IPS-NIHi7 (cell line): ENCODE measurements at regions not wholly inside any gene's neighbourhood (a gene's known extent, or its start where the extent isn't known, plus 50 kb on each side); places are given as distances from the start of the nearest gene placed in this dataset.

Source experiments
- DNase-seq: peaks from one replicate; pipeline ENCODE4 v3.0.0; 2012; ENCODE audit warnings: mixed read lengths; ENCODE audit errors: extremely low spot score

DNA sequence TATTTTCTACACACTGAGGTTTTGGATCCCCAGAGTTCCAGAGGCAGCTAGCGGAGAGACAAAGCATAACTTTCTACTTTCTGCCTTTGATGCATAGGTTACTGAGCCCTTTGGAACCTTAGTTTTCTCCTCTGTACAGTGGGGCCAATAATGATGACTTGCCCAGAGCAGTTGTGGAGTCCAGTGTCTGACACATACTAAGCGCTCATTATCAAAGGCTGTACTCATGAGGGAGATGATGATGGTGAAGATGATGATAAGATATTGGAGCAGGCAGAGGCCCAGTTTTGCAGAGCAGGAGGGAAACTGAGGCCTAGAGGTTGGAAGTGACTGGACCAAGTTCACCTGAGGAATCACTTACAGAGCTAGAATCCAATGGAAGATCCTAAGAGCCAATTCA lies 458.0 kb downstream of the MIAT start:
- no peak for DNase-seq

DNA sequence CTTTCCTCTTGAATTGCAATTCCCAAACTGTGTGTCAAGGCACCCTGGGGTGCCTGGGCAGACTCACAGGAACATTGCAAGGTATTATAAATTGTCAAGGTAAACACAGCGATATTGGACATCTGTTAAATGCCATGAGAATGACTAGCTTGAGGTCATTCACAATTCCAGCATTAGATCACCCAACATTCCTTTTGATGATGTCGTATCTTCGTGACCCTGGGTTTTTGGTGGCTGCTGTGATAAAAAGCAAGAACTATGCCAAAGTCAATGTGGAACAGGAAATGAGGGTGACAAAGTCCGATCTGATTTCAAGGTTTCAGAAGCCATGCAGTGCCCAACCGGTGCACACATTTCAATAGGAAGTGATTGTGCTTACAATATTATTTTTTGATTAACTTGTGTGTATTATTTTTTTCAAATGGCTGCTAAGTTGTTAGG lies 458.4 kb downstream of the MIAT start:
- DNase-seq, result no peak

DNA sequence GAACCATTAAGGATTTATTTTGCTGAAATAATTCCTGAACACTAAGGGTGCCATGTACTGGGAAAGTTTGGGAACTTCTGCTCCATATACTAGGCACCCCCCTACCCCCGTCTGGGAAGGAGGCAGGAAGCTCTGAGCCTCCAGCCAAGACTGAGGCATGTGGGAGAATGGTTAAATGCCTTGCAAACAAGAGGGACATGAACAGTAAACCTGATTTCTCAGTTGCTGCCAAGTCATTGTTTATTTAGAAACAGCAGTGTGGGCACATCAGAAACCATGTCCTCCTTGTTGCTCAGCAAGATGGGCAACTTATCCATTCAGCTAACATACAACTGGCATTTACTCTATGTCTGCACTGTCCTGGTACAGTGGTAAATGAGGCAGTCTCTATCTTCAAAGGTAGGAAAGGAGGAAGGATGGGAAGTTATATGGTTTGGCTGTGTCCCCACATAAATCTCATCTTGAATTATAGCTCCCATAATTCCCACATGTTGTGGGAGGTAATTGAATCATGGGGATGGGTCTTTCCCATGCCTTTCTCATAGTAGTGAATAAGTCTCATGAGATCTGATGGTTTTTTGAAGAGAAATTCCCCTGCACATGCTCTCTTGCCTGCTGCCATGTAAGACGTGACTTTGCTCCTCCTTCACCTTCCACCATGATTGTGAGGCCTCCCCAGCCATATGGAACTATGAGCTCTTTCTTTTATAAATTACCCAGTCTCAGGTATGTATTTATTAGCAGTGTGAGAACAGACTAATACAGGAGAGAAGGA lies 459.1 kb downstream of the MIAT start:
- DNase-seq, result no peak

DNA sequence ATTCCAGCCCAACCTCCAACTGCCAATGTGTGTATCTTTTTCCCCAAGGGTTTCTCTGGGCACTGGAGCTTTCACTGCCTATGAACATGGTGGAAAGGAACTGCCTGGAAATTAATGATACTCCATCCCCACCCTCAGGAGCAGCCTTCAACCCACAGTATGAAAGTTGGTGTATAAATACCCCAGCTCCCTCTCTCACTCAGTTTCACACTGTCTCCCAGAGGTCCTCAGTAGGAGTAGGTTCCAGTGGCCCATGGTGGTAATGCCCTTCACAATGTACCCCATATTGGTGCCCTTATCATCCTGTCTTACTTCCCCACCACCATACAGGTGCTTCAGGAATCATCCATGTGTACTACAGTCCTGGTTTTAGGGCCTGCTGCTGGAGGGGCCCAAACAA lies 462.6 kb downstream of the MIAT start:
- DNase-seq, result no peak

DNA sequence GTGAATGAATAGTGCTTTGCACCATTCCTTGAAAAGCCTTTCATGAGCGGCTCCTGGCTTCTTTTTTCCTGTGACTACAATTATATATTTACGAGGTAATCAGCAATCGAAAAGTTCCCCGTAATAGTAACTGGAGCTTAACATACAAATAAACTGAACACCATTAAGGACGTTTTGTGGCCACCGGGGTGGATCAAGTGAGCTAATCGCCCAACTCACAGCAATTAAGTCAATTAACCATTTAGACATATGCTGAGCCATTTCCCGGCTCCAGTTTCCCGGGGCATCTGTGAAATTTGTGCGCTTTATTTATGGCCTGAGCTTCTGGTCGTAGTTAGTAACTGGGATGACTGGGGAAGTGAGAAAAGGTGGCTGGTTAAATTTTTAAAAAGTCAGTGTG lies 465.2 kb downstream of the MIAT start:
- no peak for DNase-seq

DNA sequence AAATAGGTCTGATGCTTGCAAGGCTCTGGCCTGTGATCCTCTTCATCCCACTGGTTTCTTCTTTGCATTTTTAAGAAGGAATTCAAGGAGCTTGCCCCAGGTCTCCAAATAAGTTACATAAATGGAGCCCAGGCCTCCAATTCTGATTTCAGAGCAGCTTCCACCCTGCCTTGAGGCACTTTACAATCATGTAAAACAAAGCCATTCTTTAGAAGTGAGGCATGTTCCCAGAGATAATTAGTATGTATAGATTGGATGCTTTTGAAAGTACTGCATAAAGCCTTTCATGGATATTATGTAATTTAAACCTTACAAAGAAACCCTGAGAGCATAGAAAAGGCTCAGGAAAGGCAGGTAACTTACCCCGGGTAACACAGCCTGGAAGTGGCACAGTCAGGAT lies 466.5 kb downstream of the MIAT start:
- no peak for DNase-seq

DNA sequence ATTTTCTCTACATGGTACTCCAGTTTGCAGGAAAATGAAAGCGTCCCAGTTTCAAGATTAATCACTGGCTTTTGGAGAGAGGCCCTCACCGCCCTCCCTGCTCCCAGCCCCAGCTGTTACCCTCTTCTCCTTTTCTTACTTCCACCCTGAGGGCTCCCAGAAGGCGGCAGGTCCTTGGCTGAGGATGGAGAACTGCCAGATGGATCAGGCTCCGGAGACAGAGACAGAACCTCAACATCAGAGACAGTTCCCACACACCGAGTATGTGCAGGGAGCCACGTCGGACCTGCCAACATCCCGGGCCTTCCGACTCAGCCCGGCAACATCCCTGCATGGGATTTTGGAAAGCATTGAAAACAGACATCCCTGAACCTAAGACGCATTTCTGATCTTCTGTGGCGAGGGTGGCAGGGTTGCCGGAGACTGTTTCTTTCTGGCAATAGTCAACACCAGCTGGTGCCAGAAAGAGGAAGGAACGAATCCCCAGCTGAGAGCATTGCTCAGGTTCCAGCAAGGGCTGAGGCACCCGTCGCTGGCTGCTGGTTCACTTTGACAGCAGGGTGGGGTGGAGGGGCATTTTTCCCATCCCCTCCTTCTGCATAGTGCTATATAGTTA lies 467.1 kb downstream of the MIAT start:
- DNase-seq, result no peak

DNA sequence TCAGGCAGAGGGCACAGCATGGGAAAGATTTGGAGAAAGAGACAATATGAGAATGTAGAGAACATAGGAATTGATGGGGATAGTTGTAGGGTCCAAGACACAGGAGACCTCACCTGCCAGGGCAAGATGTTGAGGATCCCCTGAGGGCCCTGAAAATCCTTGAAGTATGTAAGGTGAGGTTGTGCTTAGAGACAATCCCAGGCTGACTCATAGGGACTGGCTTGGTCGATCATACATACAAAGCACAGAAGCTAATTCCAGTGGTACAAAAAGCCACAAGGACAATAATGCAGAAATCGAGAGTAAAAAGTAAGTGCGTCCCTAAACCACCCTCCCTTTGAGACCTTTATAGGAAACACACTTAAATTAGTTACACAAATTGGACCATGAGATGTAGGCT lies 468.2 kb downstream of the MIAT start:
- no peak for DNase-seq

DNA sequence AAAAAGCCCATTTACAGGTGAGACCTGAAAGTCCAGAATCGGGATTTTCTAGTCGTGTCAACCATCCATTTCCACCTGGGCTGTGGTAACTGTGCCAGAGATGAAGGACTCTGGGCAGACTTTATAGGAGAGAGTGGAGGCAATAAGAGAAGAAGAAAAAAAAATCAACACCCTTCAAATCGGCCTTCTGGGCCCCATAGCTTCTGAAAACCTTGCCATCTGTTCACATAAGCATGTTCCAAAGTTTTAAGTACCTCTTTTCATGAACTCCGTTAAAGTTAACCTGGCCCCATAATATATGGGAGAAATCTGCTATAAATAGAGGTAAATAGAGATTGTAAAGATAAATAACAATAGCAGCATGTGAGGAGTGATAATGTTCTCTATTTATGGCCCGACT lies 470.5 kb downstream of the MIAT start:
- DNase-seq, result no peak

DNA sequence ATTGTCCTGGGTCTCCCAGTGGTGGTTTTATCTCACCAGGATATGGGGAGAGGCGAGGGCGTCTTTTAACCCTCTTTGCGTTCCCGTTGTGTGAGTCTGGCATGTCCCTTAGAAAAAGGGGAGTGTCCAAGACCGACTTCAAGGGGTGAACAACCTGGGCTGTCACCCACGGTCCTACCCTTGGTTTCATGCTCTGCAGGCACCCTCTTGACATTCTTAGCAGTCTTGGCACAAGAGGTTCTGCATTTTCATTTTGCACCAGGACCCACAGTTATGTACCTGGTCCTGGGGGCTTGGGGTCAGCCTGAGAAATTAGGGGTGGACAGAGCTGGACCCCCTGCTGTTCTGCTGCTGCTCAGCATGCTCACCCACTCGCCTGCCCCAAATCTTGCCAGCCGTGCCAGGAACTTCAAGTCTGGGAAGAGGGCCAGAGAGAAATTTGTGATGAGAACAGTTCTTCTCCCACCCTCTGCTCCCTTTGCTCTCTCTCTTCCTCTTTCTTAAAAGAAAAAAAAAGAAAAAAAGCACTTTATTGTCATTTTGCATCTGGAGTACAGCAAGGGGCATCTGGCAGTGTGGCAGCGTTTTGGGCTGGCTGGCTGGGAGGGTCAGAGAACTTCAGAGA lies 471.2 kb downstream of the MIAT start:
- no peak for DNase-seq

DNA sequence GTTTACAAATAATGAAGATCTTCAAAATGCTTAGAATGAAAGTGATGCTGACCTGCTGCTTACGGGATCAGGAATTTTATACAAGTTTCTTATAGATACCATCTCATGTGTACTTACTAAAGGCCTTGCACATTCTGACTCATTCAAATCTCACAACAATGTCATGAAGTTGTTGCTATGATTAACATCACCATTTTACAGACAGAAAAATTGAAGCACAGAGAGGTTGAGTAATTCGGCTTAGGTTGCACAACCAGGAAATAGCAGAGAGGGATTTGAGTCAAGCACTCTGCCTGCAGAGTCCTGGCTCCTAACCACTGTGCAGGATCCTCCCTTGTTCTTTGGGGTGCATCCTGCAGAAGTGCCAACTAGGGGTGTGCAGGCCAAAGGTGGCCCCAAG lies 471.9 kb downstream of the MIAT start:
- DNase-seq, result no peak

DNA sequence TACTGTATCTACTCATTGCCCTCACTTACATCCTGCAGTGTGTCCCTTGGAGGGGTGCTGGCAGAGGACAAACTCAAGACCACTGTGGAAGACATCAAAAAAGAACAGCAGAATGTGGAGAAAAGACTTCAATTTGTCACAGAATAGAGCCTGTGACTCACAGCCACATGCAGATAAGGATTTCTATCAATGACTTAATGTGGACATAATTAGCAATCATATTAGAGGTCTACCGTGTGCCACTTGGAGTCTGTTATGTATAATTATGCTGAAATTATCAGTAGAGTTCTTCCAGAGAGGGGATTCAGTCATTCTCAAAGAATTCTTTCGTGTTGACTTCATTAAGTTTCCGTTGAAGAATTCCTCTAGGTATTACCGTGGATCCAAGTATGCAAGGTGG lies 473.5 kb downstream of the MIAT start:
- DNase-seq, result no peak

DNA sequence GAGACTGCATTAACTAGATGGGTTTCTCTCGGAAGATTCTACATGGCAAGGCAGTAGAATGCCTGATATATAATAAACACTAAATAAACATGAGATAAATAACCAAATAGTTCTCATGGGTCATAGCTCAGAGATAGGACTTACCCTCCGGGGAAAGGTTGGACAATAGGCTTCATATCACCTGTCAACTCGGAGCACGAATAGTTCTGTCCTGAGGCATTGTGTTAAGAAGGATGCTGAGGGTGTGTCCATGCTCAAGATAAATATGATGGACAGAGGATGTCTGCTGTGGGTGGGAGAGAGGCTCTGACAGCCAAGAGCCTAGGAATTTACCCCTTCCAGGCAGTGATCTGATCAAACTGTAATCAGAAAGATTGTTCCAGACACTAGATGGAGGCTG lies 474.0 kb downstream of the MIAT start:
- no peak for DNase-seq

DNA sequence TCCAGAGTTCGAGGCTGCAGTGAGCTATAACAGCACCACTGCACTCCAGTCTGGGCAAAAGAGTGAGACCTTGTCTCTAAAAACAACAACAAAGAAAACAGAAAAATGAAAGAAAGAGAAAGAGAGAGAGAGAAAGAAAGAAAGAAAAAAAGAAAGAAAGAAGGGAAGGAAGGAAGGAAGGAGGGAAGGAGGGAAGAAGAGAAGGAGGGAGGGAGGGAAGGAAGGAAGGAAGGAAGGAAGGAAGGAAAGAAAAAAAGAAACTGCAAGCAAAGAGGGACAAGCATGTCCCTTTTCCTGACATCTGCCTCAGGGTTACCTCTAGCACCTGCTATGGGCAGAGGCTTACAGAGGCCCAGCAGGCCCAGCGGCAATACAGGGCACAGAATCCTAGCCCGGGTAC lies 475.0 kb downstream of the MIAT start:
- no peak for DNase-seq

DNA sequence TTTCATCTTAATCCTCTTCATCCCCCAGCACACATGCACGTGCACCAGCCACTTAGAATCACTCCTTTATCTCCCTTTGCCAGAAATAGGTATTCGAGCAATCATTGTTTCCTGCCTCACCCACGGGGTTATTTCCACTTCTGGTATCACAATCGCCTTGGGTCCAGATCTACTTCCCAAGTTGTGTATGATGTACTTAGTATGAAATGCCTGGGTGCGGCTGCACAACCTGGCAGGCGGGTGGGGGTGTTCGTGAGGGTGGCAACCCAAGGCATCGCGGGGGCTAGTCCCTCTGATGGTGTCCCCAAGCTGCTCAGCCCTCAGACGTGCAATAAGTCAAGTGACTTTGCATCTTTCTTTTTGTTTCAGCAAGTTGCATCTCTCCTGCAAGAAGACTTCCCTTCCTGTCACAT lies 475.6 kb downstream of the MIAT start:
- DNase-seq, result no peak

DNA sequence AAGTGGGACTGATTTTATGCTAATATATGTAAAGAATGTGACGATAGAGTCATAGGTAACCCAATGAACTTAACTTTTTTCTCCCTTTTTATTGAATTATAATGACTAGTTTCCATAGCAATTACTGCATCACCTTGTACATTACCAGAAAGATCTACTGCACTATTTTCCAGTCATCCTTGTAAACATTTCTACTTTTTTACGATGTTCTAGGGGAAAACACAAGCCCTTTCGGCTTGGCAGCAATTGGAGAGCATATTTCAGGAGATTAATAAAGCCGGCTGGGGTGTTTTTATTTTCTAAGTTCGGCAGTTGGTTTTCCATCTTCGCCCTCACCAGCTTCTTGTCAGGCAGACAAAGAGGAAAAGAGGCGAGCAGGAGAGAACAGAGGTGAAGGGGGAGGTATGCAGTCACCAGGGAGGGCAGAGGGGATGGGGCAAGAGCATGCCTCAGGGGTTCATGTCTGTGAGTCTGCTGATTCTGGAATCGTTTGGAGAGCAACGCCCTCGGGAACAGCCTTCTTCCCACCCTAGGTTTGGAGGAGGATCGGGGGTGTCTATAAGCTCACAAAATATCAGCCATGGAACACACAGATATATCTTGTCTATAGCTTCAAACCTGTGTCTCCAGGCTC lies 476.4 kb downstream of the MIAT start:
- no peak for DNase-seq

DNA sequence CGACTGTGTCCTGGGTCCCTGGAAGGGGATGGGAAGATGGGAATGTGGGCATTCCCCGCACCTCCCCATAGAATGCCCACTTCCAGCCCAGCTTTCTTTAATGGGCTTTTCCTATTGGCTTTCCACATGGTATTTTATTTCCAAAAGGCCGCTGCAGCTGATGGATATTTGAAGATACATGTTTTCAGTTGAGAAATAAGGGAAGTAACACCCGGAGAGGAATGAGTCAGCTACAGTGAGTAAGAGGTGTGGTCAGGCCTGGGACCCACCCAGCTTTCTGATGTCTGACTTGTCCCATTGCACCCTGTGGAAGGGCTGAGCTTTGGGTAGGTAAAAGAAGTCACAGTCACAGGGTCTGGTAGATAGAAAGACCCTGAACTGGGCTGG lies 476.9 kb downstream of the MIAT start:
- no peak for DNase-seq

DNA sequence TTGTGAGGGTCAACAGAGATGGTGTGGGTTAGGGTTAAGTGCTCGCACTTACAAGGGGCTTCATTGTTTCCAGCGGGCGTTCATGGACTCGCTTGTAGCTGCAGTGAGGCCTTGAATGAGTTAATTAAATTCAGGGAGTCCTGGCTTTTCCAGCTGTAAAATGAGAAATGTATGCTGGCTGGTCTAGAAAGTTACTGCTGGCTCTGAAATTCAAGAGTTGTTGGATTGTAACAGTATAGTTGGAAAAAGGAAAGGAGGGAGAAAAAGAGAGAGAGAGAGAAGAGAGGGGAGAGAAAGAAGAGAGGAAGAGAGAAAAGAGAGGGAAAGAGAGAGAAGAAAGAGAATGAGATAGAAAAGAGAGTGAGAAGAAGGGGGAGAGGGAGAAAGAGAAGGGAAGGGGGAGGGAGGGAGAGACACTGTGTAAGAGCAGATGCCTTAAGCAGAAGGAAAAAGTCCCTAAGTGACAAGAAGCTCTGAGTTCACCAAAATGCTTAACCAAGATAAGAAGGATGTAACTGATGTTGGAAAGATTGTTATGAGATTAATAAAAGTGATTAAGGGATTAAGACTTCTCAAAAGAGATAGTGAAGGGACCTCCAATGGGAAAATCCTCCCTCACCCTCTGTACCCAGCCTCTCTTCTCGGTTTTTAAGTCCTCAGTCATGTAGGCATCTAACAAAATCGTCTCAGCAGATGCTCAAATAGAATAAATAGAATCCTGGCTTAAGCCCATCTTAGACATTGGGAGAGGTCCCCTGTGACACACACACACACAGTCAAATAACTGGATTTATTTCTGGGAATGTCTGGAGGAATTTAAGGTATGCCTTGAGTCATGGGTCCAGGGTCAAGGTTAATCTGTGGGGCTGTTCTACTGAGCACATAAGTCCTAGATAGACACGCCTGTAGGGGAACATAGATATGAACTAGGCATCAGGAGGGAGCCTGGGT lies 477.9 kb downstream of the MIAT start:
- DNase-seq, result no peak

DNA sequence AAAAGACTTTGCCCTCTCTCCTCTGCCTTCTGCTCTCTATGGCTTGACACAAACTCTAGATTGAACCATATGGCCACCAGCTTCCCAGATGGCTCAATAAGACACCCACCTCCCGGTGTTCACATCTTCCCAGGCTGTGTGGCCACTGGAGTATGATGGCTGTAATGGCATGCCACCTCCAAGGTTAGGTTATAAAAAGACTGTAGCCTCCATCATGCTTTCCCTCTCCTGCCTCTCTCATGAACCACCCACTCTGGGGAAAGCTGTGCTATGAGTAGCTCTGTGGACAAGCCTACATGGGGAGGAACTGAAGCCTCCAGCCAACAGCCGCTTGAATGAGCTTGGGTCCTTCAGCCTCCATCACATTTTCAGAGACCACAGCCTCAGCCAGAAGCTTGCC lies 479.2 kb downstream of the MIAT start:
- DNase-seq, result no peak

DNA sequence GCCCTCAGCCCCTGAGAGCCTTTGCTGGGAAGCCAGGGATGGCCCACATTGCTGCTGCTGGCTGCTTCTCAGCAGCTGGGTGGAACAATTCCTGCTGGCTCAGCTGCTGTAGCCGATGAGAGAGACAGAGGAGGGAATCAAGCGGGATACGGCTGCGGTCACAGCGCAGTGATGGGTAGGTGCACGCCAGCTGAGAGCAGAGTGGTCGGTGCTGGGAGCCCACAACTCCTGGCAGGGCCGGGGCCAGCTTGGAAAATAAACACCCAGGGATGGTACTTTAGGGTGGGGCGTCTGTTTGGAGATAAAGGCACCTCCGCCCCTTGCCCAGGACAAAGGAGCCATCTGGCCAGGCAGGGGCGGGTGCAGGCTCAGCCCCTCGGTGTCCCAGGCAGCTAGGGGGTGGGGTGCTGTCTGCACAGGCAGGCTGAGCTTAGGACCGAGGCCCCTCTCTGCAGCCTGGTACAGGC lies 480.5 kb downstream of the MIAT start:
- no peak for DNase-seq

DNA sequence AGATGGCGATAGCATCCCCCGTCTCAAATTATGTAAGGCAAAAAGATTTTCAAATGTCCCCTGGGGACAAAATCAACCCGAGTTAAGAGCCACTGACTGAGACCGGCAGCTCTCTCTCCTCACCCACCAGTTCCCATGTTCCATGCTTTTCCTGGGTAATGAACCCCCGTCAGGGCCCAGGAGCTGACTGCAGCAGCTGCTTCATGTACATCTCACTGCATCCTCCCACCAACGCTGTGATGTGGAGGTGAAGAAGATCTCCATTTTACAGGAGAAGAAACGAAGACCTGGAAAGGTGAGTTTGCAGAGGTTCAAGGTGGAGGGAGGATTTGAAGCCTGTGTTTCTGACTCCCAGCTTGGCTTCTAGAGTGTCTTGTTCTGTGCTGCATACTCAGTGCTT lies 481.1 kb downstream of the MIAT start:
- DNase-seq, result no peak
